ENCODE measurements at regions not wholly inside any gene's neighbourhood (a gene's known extent, or its start where the extent isn't known, plus 50 kb on each side); places are given as distances from the start of the nearest gene placed in this dataset.

DNA sequence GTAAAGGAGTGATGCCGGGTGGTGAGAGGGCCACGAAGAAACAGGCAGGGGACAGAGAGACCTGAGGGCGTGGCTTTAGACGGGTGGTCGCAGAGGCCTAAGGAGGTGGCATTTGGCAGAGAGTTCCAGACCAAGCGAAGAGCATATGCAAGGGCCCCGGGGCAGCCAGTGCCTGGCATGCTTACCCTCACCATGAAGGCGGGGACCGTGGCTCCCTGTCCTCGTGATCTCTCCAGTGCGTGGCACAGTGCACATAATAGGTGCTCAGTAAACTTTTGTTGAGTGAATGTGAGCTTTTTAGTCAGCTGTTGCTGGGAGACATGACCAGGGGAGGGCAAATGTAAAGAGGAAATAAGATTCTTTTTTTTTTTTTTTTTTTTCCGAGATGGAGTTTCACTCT, 245.6 kb upstream of the GSE1 start:
- no peaks in the 10 kb centered on the region for H3K4me1 Mint-ChIP-seq
- DNase-seq (ENCODE audit: low spot score in 2 of 2) (no peak), ATAC-seq (replicated peaks; ENCODE audit: extremely low read depth, poor library complexity, severe bottlenecking) (no peak)
- H3K27ac Mint-ChIP-seq (ENCODE audit: low read depth): no peak overlapping the region
- H3K36me3 Mint-ChIP-seq (ENCODE audit: insufficient read depth): no peaks in the 10 kb centered on the region
- no peak overlapping the region for H3K4me3 Mint-ChIP-seq
- H3K27me3 Mint-ChIP-seq: peaks cover 27% of the 10 kb centered on the region
- no peaks in the 10 kb centered on the region for H3K9me3 Mint-ChIP-seq

DNA sequence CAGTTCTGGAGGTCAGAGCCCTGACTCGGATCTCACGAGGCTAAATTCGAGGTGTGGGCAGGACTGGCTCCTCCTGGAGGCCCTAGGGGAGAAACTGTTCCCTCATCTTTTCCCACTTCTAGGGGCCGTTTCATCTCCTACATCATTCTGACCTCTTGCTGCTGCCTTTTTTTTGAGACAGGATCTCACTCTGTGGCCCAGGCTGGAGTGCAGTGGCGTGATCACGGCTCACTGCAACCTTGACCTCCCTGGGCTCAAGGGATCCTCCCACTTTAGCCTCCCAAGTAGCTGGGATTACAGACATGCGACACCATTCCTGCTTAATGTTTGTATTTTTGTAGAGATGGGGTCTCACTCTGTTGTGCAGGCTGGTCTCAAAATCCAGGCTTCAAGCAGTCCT, 244.1 kb upstream of the GSE1 start:
- peaks cover 27% of the 10 kb centered on the region for H3K27me3 Mint-ChIP-seq
- no peak overlapping the region for H3K27ac Mint-ChIP-seq (ENCODE audit: low read depth)
- no peaks in the 10 kb centered on the region for H3K9me3 Mint-ChIP-seq
- H3K4me1 Mint-ChIP-seq: no peaks in the 10 kb centered on the region
- H3K4me3 Mint-ChIP-seq: no peak overlapping the region
- H3K36me3 Mint-ChIP-seq (ENCODE audit: insufficient read depth): no peaks in the 10 kb centered on the region
- ATAC-seq (replicated peaks; ENCODE audit: extremely low read depth, poor library complexity, severe bottlenecking): no peak
- DNase-seq (ENCODE audit: low spot score in 2 of 2): no peak

DNA sequence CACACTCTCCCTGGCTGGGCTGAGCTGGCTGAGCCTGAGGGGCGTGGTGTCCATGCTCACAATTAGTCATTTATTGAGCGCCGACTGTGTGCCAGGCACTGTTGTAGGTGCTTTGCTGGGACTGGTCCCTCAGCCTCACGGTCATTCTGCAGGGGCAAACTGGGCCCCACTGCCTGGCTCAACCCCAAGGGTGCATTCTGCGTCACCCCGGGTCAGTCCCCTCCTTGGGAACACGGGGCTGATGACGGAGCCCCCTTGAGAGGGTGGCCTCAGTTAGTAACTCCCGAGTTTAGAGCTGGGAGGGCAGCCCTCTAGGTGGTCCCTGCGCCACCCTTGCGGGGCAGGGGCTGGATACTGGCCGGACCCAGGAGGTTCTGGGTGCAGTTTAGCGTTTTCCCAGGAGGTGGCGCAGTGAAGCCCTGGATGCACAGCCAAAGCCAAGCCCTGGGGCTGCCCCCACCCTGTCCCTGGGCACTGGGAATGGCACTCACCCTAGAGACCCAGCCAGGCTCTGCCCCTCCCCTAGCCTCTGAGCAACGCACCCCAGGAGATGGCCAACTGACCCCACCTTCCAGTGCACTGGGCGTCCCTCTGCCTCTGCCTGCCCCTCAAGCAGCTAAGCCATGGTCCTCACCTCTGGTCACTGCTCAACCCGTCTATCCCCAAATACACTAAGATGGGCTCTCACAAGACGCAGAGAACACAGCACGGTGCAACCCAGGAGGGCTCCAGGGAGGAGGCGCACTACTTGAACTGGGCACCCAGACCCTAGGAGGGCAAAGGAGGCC, 243.2 kb upstream of the GSE1 start:
- DNase-seq (ENCODE audit: low spot score in 2 of 2): peak; percentile 20 to 31
- Mint-ChIP-seq H3K4me1 (no peaks in the 10 kb centered on the region), H3K4me3 (no peak overlapping the region)

DNA sequence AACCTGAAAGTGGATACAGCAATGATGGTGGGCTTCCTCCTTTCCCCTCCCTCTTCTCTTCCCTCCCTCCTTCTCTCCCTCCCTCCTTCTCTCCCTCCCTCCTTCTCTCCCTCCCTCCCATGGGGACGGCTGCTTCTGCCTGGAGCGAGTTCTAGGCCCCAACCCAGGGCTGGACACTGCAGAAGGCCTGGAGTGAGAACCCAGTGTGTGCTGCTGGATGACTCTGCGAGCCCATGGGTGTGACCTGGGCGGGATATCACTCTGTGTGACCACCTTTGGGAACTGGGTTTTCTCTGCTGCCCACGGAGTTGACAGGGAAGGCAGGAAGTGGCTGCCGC, 242.6 kb upstream of the GSE1 start:
- Mint-ChIP-seq H3K9me3 (no peaks in the 10 kb centered on the region), H3K27ac (ENCODE audit: low read depth) (no peak overlapping the region), H3K36me3 (ENCODE audit: insufficient read depth) (no peaks in the 10 kb centered on the region), H3K4me1 (no peaks in the 10 kb centered on the region), H3K4me3 (no peak overlapping the region), H3K27me3 (peaks cover 27% of the 10 kb centered on the region)
- ATAC-seq (replicated peaks; ENCODE audit: extremely low read depth, poor library complexity, severe bottlenecking): no peak
- DNase-seq (ENCODE audit: low spot score in 2 of 2): no peak

More for the DNA sequence above, 243.2 kb upstream of the GSE1 start:
- no peaks in the 10 kb centered on the region for H3K9me3 Mint-ChIP-seq
- H3K27ac Mint-ChIP-seq (ENCODE audit: low read depth): no peak overlapping the region
- no peak for ATAC-seq (replicated peaks; ENCODE audit: extremely low read depth, poor library complexity, severe bottlenecking)
- H3K27me3 Mint-ChIP-seq: peaks cover 27% of the 10 kb centered on the region
- no peaks in the 10 kb centered on the region for H3K36me3 Mint-ChIP-seq (ENCODE audit: insufficient read depth)

DNA sequence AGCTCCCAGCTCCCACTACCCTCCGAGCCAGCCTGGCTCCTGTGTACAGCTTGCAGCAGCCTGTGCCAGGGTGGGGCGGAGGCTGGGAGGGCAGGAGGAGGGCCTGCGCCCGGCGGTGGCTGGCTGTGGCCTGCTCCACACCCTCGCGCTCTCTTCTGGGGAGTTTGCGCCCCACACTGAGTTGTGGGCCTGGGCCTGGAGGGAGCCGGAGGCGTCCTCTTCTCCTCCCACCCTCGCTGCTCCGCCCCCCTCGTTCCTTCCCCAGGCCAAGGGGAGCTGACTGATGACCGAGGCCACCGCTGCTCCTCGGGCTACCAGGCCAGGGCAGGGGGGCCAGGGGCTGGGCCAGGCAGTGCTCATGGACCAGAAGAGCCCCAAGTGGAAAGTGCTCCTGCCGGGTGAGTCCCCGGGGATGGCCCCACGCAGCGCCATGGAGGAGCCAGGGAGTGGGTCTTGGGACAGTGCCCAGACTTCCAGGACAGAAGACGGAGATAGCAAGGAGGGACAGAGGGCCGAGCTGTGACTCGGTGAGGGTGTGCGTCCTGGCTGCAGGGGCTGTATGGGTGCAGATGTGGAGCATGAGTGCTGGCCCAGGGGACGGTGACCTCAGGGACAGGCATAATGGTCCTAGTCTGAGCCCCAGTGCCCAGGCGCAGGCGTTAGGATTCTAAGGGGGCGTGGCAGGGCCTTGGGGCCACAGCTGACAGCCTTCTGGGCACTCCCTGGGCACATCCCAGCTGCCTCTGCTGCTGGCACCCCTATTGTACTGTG, 242.1 kb upstream of the GSE1 start:
- H3K27ac Mint-ChIP-seq (ENCODE audit: low read depth): no peak overlapping the region
- ATAC-seq (replicated peaks; ENCODE audit: extremely low read depth, poor library complexity, severe bottlenecking): no peak
- H3K27me3 Mint-ChIP-seq: peaks cover 25% of the 10 kb centered on the region
- no peaks in the 10 kb centered on the region for H3K9me3 Mint-ChIP-seq
- no peak overlapping the region for H3K4me3 Mint-ChIP-seq
- H3K4me1 Mint-ChIP-seq: no peaks in the 10 kb centered on the region
- no peak for DNase-seq (ENCODE audit: low spot score in 2 of 2)
- no peaks in the 10 kb centered on the region for H3K36me3 Mint-ChIP-seq (ENCODE audit: insufficient read depth)

DNA sequence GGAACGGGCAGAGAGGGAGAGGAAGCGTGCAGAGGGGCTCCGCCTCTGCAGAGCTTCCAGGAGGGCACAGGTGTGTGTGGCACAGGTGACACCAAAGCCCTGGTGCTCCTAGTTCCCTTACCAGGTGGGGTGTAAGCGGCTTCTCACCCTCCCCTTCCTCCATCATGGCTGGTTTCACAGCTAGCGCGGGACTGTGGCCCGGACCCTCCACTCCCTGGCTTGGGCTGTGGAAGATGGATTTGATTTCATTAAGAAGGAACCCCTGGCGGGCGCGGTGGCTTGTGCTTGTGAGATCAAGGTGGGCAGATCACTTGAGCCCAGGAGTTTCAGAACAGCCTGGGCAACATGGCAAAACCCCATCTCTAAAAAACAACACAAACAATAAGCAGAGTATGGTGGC, 241.2 kb upstream of the GSE1 start:
- H3K9me3 Mint-ChIP-seq: no peaks in the 10 kb centered on the region
- DNase-seq (ENCODE audit: low spot score in 2 of 2) (no peak), ATAC-seq (replicated peaks; ENCODE audit: extremely low read depth, poor library complexity, severe bottlenecking) (no peak)
- H3K4me1 Mint-ChIP-seq: no peaks in the 10 kb centered on the region
- no peak overlapping the region for H3K27ac Mint-ChIP-seq (ENCODE audit: low read depth)
- H3K4me3 Mint-ChIP-seq: no peak overlapping the region
- H3K36me3 Mint-ChIP-seq (ENCODE audit: insufficient read depth): no peaks in the 10 kb centered on the region
- peaks cover 16% of the 10 kb centered on the region for H3K27me3 Mint-ChIP-seq

DNA sequence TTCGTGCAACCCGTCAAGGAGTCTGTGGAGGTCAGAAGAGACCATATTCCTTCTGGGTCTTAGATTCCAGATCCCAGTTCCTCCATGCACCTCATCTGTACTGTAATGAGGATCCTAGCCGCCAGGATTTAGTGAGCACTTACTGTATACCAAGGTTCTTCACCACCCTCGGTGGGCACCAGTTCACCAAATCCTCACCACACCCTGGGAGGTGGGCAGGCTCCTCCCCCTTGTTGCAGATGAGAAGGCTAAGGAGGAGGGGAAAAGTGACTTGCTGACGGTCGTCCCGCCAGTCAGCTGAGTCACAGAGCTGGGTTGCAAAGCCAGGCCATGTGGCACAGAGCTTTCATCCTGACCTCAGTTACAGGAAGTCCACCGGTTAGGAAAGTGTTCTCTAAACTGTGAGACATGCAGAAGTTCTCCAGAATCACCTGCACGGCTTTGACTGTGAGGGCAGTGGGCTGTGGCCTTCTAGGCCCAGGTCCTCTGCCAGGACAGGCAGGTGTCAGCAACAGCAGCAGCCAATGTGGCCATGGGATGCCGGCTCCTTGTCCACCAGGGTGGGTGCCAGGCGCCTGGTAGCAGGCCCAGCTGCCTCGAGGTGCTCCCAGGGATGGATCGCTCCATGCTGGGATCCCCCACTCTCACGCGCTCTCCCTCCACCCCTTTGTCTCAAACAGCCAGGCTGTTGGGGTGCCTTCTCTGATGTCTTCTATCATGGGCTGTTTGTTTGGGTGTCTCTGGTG, 240.3 kb upstream of the GSE1 start:
- H3K4me3 Mint-ChIP-seq: no peak overlapping the region
- no peaks in the 10 kb centered on the region for H3K36me3 Mint-ChIP-seq (ENCODE audit: insufficient read depth)
- ATAC-seq (replicated peaks; ENCODE audit: extremely low read depth, poor library complexity, severe bottlenecking) (no peak), DNase-seq (ENCODE audit: low spot score in 2 of 2) (no peak)
- H3K9me3 Mint-ChIP-seq: no peaks in the 10 kb centered on the region
- peaks cover 9% of the 10 kb centered on the region for H3K27me3 Mint-ChIP-seq
- H3K27ac Mint-ChIP-seq (ENCODE audit: low read depth): no peak overlapping the region
- H3K4me1 Mint-ChIP-seq: no peaks in the 10 kb centered on the region

DNA sequence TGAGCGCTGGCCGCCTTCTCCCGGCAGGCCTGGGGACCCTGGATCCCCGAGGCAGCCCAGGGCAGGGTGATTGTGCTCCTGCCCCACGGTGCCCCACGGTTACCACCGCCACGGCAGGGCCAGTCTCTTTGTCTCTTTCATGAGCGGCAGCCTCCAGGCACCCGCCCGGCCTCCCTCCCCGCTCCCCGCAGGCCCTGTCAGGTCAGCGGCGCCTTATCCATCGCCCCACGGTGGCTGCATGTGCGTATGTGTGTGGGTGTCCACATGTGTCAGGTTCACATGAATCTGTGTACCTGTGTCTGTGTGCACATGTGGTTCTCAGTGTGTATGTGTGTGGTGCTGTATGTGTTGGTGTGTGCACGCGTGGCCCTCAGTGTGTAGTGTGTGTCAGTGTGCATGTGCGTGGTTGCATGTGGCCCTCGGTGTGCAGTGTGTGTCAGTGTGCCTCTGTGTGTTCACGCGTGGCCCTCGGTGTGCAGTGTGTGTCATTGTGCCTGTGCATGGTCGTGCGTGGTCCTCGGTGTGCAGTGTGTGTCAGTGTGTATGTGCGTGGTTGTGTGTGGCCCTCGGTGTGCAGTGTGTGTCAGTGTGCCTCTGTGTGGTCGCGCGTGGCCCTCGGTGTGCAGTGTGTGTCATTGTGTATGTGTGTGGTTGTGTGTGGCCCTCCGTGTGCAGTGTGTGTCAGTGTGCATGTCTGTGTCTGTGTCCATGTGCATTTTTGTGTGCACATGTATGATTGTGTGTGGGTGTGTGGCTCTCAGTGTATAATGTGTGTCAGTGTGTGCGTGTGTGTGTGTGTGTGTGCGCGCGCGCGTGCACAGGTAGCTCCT, 239.2 kb upstream of the GSE1 start:
- Mint-ChIP-seq H3K27me3 (peaks cover 13% of the 10 kb centered on the region), H3K36me3 (ENCODE audit: insufficient read depth) (no peaks in the 10 kb centered on the region), H3K4me1 (no peaks in the 10 kb centered on the region), H3K27ac (ENCODE audit: low read depth) (no peak overlapping the region), H3K4me3 (no peak overlapping the region), H3K9me3 (no peaks in the 10 kb centered on the region)
- no peak for ATAC-seq (replicated peaks; ENCODE audit: extremely low read depth, poor library complexity, severe bottlenecking)
- DNase-seq (ENCODE audit: low spot score in 2 of 2): no peak

DNA sequence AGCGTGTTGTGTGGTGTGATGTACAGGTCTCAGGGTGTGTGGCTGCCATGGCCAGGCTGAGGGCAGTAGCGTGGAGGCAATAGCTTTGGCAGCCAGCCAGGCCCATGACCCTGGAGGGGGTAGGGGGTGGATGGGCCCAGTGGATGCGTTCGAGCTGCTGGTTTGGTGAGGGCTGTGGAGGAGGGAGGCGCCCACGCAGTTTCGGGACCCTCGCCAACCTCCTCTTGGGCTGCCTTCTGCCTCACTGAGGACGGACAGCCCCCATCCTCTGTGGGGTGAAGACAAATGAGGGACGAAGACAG, 238.6 kb upstream of the GSE1 start:
- ATAC-seq (replicated peaks; ENCODE audit: extremely low read depth, poor library complexity, severe bottlenecking) (no peak), DNase-seq (ENCODE audit: low spot score in 2 of 2) (no peak)
- Mint-ChIP-seq H3K27ac (ENCODE audit: low read depth) (no peak overlapping the region), H3K36me3 (ENCODE audit: insufficient read depth) (no peaks in the 10 kb centered on the region), H3K4me1 (no peaks in the 10 kb centered on the region), H3K4me3 (no peak overlapping the region), H3K9me3 (no peaks in the 10 kb centered on the region), H3K27me3 (peaks cover 13% of the 10 kb centered on the region)

DNA sequence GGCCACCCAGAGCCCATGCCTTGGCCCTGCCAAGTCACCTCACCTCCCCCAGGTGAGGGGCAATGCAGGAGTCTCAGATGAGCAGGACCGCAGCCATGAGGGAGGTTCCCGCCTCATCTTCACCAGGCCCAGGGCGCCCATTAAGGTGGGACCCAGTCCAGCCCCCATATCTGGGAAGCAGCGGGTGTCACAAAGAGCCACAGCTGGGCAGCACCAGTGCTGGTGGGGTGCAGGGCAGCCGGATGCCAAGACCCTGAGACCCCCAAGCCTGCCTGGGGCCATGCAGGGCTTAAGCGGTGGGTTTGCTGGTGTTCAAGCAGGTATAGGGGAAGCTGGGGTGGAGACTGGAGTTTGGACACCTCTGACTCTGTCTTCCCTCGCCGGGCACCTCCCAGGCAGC, 237.8 kb upstream of the GSE1 start:
- no peak for DNase-seq (ENCODE audit: low spot score in 2 of 2)
- Mint-ChIP-seq H3K9me3 (no peaks in the 10 kb centered on the region), H3K27ac (ENCODE audit: low read depth) (no peak overlapping the region), H3K36me3 (ENCODE audit: insufficient read depth) (no peaks in the 10 kb centered on the region), H3K4me1 (no peaks in the 10 kb centered on the region), H3K27me3 (peaks cover 21% of the 10 kb centered on the region), H3K4me3 (no peak overlapping the region)
- no peak for ATAC-seq (replicated peaks; ENCODE audit: extremely low read depth, poor library complexity, severe bottlenecking)

DNA sequence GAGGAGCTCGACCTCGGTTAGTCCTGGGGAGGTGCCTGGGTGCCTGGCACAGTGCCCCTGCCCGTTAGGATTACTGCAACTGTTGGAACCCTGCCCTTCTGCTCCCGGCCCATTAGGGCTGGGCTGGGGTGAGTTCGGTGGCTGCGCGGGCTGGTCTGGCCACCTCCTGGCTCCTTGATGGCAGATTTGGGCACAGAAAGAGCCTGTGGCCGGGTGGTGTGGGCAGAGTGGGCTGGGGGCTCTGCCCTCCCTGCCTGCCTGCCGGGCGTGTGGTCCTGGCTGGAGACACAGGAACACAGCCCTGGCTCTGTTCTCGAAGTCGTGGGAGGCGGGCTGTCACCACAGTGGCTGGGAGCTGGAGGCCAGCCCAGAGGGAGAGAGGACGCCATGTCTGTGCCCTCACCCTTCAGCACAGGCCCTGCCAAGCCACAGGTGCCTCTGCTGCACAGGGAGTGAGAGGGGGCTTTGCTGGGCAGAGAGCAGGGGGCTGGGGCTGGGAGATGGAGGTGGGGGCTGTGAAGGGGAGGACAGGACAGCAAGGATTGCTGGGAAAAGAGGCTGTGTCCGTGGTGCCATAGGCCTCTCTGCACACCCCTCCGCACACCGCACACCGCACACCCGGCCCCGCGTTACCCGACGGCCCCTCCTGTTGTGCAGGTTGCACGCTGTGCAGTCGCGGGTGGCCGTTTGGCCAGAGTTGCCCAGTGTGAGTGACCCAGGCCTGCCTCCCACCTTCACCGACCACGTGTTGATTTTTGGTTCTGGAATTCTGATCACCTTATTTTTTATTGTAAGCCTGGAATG, 236.6 kb upstream of the GSE1 start:
- Mint-ChIP-seq H3K9me3 (no peaks in the 10 kb centered on the region), H3K4me3 (no peak overlapping the region), H3K4me1 (no peaks in the 10 kb centered on the region), H3K36me3 (ENCODE audit: insufficient read depth) (no peaks in the 10 kb centered on the region), H3K27me3 (peaks cover 28% of the 10 kb centered on the region), H3K27ac (ENCODE audit: low read depth) (no peak overlapping the region)
- DNase-seq (ENCODE audit: low spot score in 2 of 2) (no peak), ATAC-seq (replicated peaks; ENCODE audit: extremely low read depth, poor library complexity, severe bottlenecking) (no peak)

All from central memory CD8-positive, alpha-beta T cell (primary cell).